Testis (tissue), 2 donors: ENCODE measurements at regions not wholly inside any gene's neighbourhood (a gene's known extent, or its start where the extent isn't known, plus 50 kb on each side); places are given as distances from the start of the nearest gene placed in this dataset.

Source experiments
- DNase-seq: peaks from one replicate; pipeline ENCODE4 v3.0.0-alpha.2; 2019
- H3K27ac ChIP-seq, 2 donors: fragments of 200-600 bp; sonication (generic); one replicate each; pipeline ENCODE4 v1.5.1; 2019
- H3K27me3 ChIP-seq: fragments of 200-600 bp; sonication (generic); one replicate; pipeline ENCODE4 v1.5.1; 2019
- H3K36me3 ChIP-seq: fragments of 200-600 bp; sonication (generic); one replicate; pipeline ENCODE4 v1.5.1; 2017; ENCODE audit warnings: low read depth; ENCODE audit errors: missing control alignments
- H3K4me1 ChIP-seq: fragments of 200-600 bp; sonication (generic); one replicate; pipeline ENCODE4 v1.5.1; 2019
- H3K4me3 ChIP-seq, 2 donors: fragments of 200-600 bp; sonication (generic); one replicate each; pipeline ENCODE4 v1.5.1; 2017 to 2019
- H3K9me3 ChIP-seq: fragments of 200-600 bp; sonication (generic); one replicate; pipeline ENCODE4 v1.5.1; 2017
- POLR2A ChIP-seq: fragments of 450-650 bp; IDR thresholded peaks from one replicate; pipeline ENCODE4 v1.6.1; 2017; ENCODE audit warnings: antibody characterized with exemption, mild to moderate bottlenecking, moderate library complexity
- WGBS, 2 donors: methylation state at CpG; one replicate each; pipeline ENCODE4 v1.1.5; 2018; 5-methylcytosine and 5-hydroxymethylcytosine counted together
- intact Hi-C: fragments of 100-400 bp; cut with DNase I; formaldehyde crosslinking; loops from one replicate; pipeline ENCODE4 v1.15.1; 2023; ENCODE audit warnings: low total_unique reads
- TF ChIP-seq, protein P1 (sequence below), 3 experiments: fragments of 450-650 bp in 2 of 3; fragments of 200-600 bp in 1 of 3; sonication (generic) in 1 of 3; IDR thresholded peaks; one replicate each; pipeline ENCODE4 v1.5.1; 2016 to 2019; ENCODE audit warnings: antibody characterized with exemption in 3 of 3, mild to moderate bottlenecking in 2 of 3, moderate library complexity in 1 of 3

DNA sequence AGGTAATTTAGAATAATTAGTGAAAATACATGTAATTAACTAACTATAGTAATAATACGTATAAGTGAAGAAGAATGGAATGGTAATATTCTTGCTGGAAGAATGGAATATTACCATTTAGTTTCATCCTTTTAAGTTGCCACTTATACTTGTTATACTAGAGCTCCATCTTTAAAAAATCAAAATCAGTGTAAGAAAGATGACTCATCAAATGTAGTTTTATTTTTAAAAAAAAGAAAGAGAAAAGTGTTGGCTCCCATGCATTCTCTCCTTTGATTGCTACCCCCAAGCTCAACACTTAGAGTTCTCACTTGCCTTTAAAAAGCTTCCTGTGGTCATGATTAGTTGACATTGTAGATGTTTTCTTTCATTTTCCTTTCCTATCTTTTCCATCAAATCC, 82.4 kb upstream of the KIF2B start:
- H3K4me3 ChIP-seq: no peak overlapping the region
- H3K9me3 ChIP-seq: no peaks in the 10 kb centered on the region
- 95 to 97% methylated on average over 1 of the region's 1 CpG for WGBS, 2 donors
- no peak overlapping the region for H3K27ac ChIP-seq
- TF ChIP-seq, protein P1, sequence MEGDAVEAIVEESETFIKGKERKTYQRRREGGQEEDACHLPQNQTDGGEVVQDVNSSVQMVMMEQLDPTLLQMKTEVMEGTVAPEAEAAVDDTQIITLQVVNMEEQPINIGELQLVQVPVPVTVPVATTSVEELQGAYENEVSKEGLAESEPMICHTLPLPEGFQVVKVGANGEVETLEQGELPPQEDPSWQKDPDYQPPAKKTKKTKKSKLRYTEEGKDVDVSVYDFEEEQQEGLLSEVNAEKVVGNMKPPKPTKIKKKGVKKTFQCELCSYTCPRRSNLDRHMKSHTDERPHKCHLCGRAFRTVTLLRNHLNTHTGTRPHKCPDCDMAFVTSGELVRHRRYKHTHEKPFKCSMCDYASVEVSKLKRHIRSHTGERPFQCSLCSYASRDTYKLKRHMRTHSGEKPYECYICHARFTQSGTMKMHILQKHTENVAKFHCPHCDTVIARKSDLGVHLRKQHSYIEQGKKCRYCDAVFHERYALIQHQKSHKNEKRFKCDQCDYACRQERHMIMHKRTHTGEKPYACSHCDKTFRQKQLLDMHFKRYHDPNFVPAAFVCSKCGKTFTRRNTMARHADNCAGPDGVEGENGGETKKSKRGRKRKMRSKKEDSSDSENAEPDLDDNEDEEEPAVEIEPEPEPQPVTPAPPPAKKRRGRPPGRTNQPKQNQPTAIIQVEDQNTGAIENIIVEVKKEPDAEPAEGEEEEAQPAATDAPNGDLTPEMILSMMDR (IDR thresholded peaks at IDR 0.05): no peak
- no peak for TF ChIP-seq POLR2A
- H3K4me1 ChIP-seq: no peaks in the 10 kb centered on the region
- intact Hi-C loops: no loop called here
- no peaks in the 10 kb centered on the region for H3K27me3 ChIP-seq
- no peak for DNase-seq
- H3K36me3 ChIP-seq: no peaks in the 10 kb centered on the region

DNA sequence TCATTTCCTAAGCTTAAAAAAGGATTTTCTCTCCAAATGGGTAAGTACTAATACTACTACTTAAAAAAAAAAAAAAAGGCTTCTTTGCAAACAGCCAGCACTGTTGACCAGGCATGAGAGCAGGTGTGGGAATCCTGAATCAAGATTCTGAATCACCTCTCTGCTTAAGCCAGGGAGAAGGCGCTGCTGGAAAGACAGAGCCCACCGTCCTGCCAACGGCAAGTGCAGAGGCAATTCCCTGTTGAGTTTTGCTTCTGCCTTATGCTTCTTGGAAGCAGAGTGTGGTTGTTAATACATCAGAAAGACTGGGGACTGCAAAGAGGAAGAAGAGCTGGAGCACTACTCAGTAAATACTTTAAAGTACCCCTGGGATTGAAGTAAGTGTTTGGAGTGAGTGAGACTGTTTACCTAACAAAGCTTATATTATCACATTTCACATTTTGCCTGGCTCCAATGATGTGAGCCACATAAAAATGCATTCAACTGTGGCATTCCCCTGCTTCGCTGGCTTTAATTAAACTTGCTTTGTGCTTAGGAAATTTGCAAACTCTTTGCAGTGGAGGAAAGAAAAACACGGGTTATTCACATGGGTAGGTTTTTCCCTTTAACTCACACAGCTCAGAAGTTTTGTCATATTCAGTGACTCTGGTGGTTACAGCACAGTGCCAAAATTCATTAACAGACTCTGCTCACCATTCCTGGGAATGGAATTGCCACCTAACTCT, 86.0 kb upstream of the KIF2B start:
- 71 to 77% methylated on average over 5 of the region's 5 CpGs for WGBS, 2 donors
- DNase-seq: no peak
- no peaks in the 10 kb centered on the region for H3K4me1 ChIP-seq
- no peaks in the 10 kb centered on the region for H3K27me3 ChIP-seq
- H3K4me3 ChIP-seq: no peak overlapping the region
- intact Hi-C loops: no loop called here
- H3K9me3 ChIP-seq: no peaks in the 10 kb centered on the region
- no peak overlapping the region for H3K27ac ChIP-seq
- H3K36me3 ChIP-seq: no peaks in the 10 kb centered on the region
- TF ChIP-seq POLR2A: no peak
- TF ChIP-seq, protein P1 (IDR thresholded peaks at IDR 0.05): no peak

DNA sequence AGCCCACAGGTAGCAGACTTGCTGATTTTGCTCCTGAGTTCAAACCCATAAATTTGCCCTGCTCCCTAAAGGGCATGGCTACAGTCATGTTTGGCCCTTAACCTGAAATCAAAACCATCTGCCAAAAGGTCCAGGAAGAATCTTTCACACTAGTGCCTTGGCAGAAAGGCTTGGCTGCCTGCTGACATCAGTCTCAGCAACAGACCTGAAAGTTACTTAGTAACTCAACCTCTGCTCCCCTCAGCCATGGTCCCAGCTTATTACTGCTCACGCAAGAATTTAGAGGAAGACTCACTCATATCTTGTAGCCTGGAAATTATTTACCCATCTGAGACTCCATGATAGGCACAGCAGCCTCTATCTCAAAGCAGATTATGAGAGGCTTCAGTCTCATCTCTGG, 98.0 kb upstream of the KIF2B start:
- TF ChIP-seq POLR2A: no peak
- TF ChIP-seq, protein P1 (IDR thresholded peaks at IDR 0.05): no peak
- intact Hi-C loops: no loop called here
- H3K27me3 ChIP-seq: no peaks in the 10 kb centered on the region
- 90 to 100% methylated on average over 1 of the region's 1 CpG for WGBS, 2 donors
- no peak overlapping the region for H3K4me3 ChIP-seq
- H3K9me3 ChIP-seq: no peaks in the 10 kb centered on the region
- no peaks in the 10 kb centered on the region for H3K4me1 ChIP-seq
- no peak for DNase-seq
- H3K36me3 ChIP-seq: no peaks in the 10 kb centered on the region
- H3K27ac ChIP-seq: no peak overlapping the region

DNA sequence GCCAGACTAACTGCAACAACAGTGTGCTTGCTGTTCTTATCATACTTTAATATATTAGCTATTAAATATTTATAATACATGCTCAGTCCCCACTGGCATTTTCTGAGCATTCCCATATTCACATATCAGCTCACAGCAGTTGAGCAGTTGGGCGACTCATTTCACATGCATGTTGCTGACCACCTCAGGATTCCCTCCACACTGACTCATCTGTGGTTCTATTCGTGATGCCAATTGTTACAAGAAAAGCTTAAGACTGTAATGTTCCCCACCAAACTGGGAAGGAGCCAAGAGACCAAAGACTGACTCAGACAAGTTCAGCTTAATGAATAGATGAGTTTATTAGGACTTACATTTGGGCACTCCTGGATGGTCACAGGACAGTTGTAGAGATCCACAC, 100.3 kb upstream of the KIF2B start:
- Histone ChIP-seq H3K4me1 (no peaks in the 10 kb centered on the region), H3K27ac (no peak overlapping the region), H3K27me3 (no peaks in the 10 kb centered on the region), H3K9me3 (no peaks in the 10 kb centered on the region), H3K36me3 (no peaks in the 10 kb centered on the region), H3K4me3 (no peak overlapping the region)
- TF ChIP-seq, protein P1 (IDR thresholded peaks at IDR 0.05): no peak
- no peak for TF ChIP-seq POLR2A
- intact Hi-C loops: no loop called here
- 42 to 68% methylated on average over 2 of the region's 2 CpGs for WGBS, 2 donors
- DNase-seq: no peak

DNA sequence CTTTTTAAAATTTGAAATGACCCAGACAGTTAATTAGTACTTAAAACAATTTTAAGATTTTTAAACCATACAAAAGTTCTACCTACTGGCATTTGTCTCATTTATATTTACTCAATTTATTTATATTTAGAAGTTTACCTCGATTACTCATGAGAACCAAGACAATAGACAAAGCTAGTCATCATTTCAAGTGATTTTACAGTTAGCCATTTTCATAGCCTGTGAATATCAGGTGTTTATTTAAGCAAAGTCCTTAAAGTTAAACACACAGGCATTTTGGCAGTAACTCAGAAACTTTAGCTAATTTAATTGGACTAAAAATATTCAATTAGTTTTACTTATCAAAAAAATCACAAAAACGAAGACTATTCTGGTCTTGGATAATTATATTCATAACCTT, 101.6 kb upstream of the KIF2B start:
- no peak for DNase-seq
- intact Hi-C loops: no loop called here
- Histone ChIP-seq H3K9me3 (no peaks in the 10 kb centered on the region), H3K36me3 (no peaks in the 10 kb centered on the region), H3K27me3 (no peaks in the 10 kb centered on the region), H3K27ac (no peak overlapping the region), H3K4me1 (no peaks in the 10 kb centered on the region), H3K4me3 (no peak overlapping the region)
- 53 to 55% methylated on average over 2 of the region's 2 CpGs for WGBS, 2 donors
- TF ChIP-seq POLR2A: no peak
- TF ChIP-seq, protein P1 (IDR thresholded peaks at IDR 0.05): no peak
